Activated effector memory CD4-positive, alpha-beta T cell treated with anti-CD3 and anti-CD28 coated beads, Interleukin-2, amount 50 U/mL, for 16 hours (primary cell): ENCODE measurements at regions not wholly inside any gene's neighbourhood (a gene's known extent, or its start where the extent isn't known, plus 50 kb on each side); places are given as distances from the start of the nearest gene placed in this dataset.
"Not testable (repeated sequence)": the region's sequence is repeated elsewhere in the genome, so short reads cannot be mapped to it uniquely, and the experiment has no call there.

Experiments used
- DNase-seq: peaks from one replicate; pipeline ENCODE4 v3.0.0-alpha.2; 2020

GRCh38 chr2:110394769-110395168, 77.8 kb downstream of the LIMS4 start:
- not testable (repeated sequence) for DNase-seq

- peak; percentile 58 for DNase-seq
Measured at GRCh38 chr2:110392366-110392765, 80.2 kb downstream of the LIMS4 start.

GRCh38 chr2:110391035-110391418, 81.6 kb downstream of the LIMS4 start:
- DNase-seq = not testable (repeated sequence)

GRCh38 chr2:110390351-110391034, 82.1 kb downstream of the LIMS4 start:
- DNase-seq = not testable (repeated sequence)

GRCh38 chr2:110387044-110387443, 85.6 kb downstream of the LIMS4 start:
- not testable (repeated sequence) for DNase-seq

GRCh38 chr2:110386546-110386945, 86.1 kb downstream of the LIMS4 start:
- not testable (repeated sequence) for DNase-seq

- DNase-seq = not testable (repeated sequence)
Measured at GRCh38 chr2:110384736-110385119, 87.9 kb downstream of the LIMS4 start.

- not testable (repeated sequence) for DNase-seq
Measured at GRCh38 chr2:110384109-110384735, 88.4 kb downstream of the LIMS4 start.

- not testable (repeated sequence) for DNase-seq
Measured at GRCh38 chr2:110383163-110384048, 89.2 kb downstream of the LIMS4 start.

- peak; percentile 45 for DNase-seq
Measured at GRCh38 chr2:110373519-110373918, 99.1 kb downstream of the LIMS4 start.

GRCh38 chr2:110371633-110372032, 101.0 kb downstream of the LIMS4 start:
- DNase-seq = not testable (repeated sequence)

GRCh38 chr2:110357616-110358015, 115.0 kb downstream of the LIMS4 start:
- not testable (repeated sequence) for DNase-seq

GRCh38 chr2:110354294-110355018, 118.2 kb downstream of the LIMS4 start:
- DNase-seq = not testable (repeated sequence)

- DNase-seq = not testable (repeated sequence)
Measured at GRCh38 chr2:110350718-110351117, 121.9 kb downstream of the LIMS4 start.

GRCh38 chr2:110348902-110349301, 123.7 kb downstream of the LIMS4 start:
- DNase-seq = not testable (repeated sequence)

- DNase-seq = not testable (repeated sequence)
Measured at GRCh38 chr2:110344405-110345035, 128.1 kb downstream of the LIMS4 start.

GRCh38 chr2:110342077-110342476, 129.7 kb upstream of the MTLN start:
- not testable (repeated sequence) for DNase-seq

GRCh38 chr2:110339126-110339525, 126.8 kb upstream of the MTLN start:
- DNase-seq = not testable (repeated sequence)

GRCh38 chr2:110338277-110339003, 126.1 kb upstream of the MTLN start:
- DNase-seq = not testable (repeated sequence)

- DNase-seq = not testable (repeated sequence)
Measured at GRCh38 chr2:110336071-110336470, 123.7 kb upstream of the MTLN start.

- DNase-seq = not testable (repeated sequence)
Measured at GRCh38 chr2:110335415-110336049, 123.2 kb upstream of the MTLN start.
